ENCODE measurements at regions not wholly inside any gene's neighbourhood (a gene's known extent, or its start where the extent isn't known, plus 50 kb on each side); places are given as distances from the start of the nearest gene placed in this dataset.

DNA sequence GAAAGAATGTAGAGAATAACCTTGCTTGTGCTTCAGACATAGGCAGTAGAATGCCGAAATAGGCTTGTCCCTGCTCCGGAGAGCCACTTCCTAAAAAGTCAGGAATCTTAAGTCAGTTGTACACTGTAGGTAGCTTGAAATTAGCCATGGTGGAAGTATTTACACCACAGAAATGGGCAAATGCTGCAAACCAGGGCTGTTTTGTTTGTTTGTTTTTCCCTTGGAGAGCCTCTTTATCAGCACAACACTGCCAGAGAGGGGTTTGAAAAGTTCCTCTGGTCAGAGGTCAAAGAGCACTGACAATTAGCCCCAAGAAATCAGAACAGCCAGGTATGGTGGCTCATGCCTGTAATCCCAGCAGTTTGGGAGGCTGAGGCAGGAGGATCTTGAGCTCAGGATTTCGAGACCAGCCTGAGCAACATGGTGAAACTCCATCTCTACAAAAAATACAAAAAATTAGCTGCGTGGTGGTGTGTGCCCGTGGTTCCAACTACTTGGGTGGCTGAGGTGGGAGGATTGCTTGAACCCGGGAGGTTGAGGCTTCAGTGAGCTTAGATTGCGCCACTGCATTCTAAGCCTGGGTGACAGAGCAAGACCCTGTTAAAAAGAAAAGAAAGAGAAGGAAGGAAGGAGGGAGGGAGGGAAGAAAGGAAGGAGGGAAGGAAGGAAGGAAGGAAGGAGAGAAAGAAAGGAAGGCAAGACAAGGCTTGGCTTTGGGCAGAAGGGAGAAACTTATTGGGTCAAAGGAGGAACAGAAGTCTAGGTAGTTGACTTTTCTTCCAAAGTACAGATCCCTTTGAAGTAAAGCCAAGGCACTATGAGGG lies 61.0 kb upstream of the ZMYND8 start:
- TF ChIP-seq EZH2phosphoT487 (IDR thresholded peaks at IDR 0.05) (no peak), EZH2 (IDR thresholded peaks at IDR 0.05) (no peak)
- TF ChIP-seq, protein P1, sequence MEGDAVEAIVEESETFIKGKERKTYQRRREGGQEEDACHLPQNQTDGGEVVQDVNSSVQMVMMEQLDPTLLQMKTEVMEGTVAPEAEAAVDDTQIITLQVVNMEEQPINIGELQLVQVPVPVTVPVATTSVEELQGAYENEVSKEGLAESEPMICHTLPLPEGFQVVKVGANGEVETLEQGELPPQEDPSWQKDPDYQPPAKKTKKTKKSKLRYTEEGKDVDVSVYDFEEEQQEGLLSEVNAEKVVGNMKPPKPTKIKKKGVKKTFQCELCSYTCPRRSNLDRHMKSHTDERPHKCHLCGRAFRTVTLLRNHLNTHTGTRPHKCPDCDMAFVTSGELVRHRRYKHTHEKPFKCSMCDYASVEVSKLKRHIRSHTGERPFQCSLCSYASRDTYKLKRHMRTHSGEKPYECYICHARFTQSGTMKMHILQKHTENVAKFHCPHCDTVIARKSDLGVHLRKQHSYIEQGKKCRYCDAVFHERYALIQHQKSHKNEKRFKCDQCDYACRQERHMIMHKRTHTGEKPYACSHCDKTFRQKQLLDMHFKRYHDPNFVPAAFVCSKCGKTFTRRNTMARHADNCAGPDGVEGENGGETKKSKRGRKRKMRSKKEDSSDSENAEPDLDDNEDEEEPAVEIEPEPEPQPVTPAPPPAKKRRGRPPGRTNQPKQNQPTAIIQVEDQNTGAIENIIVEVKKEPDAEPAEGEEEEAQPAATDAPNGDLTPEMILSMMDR (IDR thresholded peaks at IDR 0.05), result no peak

Measured in neural progenitor cell (in vitro differentiated cells).